ENCODE measurements at regions not wholly inside any gene's neighbourhood (a gene's known extent, or its start where the extent isn't known, plus 50 kb on each side); places are given as distances from the start of the nearest gene placed in this dataset.

GRCh38 chr1:172959571-172959970 is 91.2 kb downstream of the TNFSF18 start:
- DNase-seq, result no peak

- DNase-seq, result no peak
Measured at GRCh38 chr1:172960019-172960418, 90.7 kb downstream of the TNFSF18 start.

- no peak for DNase-seq
Measured at GRCh38 chr1:172960454-172961208, 90.1 kb downstream of the TNFSF18 start.

- DNase-seq, result no peak
Measured at GRCh38 chr1:172964864-172965263, 85.9 kb downstream of the TNFSF18 start.

GRCh38 chr1:172966844-172967540 is 83.7 kb downstream of the TNFSF18 start:
- DNase-seq, result no peak

- no peak for DNase-seq
Measured at GRCh38 chr1:172967936-172968335, 82.8 kb downstream of the TNFSF18 start.

GRCh38 chr1:172969611-172970010 is 81.1 kb downstream of the TNFSF18 start:
- no peak for DNase-seq

GRCh38 chr1:172970186-172970585 is 80.6 kb downstream of the TNFSF18 start:
- no peak for DNase-seq

GRCh38 chr1:172971241-172971640 is 79.5 kb downstream of the TNFSF18 start:
- no peak for DNase-seq

- no peak for DNase-seq
Measured at GRCh38 chr1:172972258-172972657, 78.5 kb downstream of the TNFSF18 start.

GRCh38 chr1:172973424-172973823 is 77.3 kb downstream of the TNFSF18 start:
- DNase-seq, result no peak

- no peak for DNase-seq
Measured at GRCh38 chr1:172976222-172977041, 74.3 kb downstream of the TNFSF18 start.

- DNase-seq, result no peak
Measured at GRCh38 chr1:172977296-172978017, 73.3 kb downstream of the TNFSF18 start.

GRCh38 chr1:172978595-172978994 is 72.1 kb downstream of the TNFSF18 start:
- no peak for DNase-seq

GRCh38 chr1:172979828-172980227 is 70.9 kb downstream of the TNFSF18 start:
- no peak for DNase-seq

- DNase-seq, result no peak
Measured at GRCh38 chr1:172980456-172980855, 70.3 kb downstream of the TNFSF18 start.

GRCh38 chr1:172980971-172981370 is 69.8 kb downstream of the TNFSF18 start:
- no peak for DNase-seq

Data from T1000 (cell line).